HL-60 (cell line): ENCODE measurements at regions not wholly inside any gene's neighbourhood (a gene's known extent, or its start where the extent isn't known, plus 50 kb on each side); places are given as distances from the start of the nearest gene placed in this dataset.

Experiments
- GABPA ChIP-seq: IDR thresholded peaks from 2 replicates; pipeline ENCODE4 v1.6.1; 2012; ENCODE audit warnings: low read depth
- POLR2AphosphoS5 ChIP-seq: IDR thresholded peaks from 2 replicates; pipeline ENCODE4 v1.6.1; 2012; ENCODE audit warnings: low read depth
- TF ChIP-seq, protein P1 (sequence below): IDR thresholded peaks from one replicate; pipeline ENCODE4 v1.5.1; 2011; ENCODE audit warnings: low read length, control low read depth, inconsistent platforms; ENCODE audit not compliant: insufficient read depth
- TF ChIP-seq, protein P2 (sequence below): IDR thresholded peaks from 2 replicates; pipeline ENCODE4 v1.6.1; 2012; ENCODE audit warnings: low read depth; ENCODE audit not compliant: insufficient replicate concordance

DNA sequence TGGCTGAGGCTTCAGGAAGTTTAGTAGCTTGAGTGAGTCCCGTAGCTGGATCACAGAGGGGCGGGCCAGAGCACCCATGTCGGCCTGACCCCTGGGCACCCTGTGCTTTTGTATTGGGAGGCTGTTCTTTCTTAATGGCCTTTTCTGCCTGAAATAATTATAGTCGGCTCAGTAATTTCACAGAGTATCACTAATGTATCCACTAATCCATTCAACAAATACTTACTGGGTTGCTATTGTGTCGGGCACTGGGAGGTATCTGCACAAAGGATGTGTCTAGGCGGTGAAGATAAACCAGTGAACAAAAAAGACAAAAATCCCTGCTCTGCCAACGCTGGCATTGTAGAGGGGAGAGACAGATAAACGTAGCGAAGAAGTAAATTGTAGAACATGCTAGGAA is 318.6 kb downstream of the FOXL1 start:
- TF ChIP-seq, protein P1, sequence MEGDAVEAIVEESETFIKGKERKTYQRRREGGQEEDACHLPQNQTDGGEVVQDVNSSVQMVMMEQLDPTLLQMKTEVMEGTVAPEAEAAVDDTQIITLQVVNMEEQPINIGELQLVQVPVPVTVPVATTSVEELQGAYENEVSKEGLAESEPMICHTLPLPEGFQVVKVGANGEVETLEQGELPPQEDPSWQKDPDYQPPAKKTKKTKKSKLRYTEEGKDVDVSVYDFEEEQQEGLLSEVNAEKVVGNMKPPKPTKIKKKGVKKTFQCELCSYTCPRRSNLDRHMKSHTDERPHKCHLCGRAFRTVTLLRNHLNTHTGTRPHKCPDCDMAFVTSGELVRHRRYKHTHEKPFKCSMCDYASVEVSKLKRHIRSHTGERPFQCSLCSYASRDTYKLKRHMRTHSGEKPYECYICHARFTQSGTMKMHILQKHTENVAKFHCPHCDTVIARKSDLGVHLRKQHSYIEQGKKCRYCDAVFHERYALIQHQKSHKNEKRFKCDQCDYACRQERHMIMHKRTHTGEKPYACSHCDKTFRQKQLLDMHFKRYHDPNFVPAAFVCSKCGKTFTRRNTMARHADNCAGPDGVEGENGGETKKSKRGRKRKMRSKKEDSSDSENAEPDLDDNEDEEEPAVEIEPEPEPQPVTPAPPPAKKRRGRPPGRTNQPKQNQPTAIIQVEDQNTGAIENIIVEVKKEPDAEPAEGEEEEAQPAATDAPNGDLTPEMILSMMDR = no peak
- TF ChIP-seq POLR2AphosphoS5 (no peak), GABPA (no peak)
- TF ChIP-seq, protein P2, sequence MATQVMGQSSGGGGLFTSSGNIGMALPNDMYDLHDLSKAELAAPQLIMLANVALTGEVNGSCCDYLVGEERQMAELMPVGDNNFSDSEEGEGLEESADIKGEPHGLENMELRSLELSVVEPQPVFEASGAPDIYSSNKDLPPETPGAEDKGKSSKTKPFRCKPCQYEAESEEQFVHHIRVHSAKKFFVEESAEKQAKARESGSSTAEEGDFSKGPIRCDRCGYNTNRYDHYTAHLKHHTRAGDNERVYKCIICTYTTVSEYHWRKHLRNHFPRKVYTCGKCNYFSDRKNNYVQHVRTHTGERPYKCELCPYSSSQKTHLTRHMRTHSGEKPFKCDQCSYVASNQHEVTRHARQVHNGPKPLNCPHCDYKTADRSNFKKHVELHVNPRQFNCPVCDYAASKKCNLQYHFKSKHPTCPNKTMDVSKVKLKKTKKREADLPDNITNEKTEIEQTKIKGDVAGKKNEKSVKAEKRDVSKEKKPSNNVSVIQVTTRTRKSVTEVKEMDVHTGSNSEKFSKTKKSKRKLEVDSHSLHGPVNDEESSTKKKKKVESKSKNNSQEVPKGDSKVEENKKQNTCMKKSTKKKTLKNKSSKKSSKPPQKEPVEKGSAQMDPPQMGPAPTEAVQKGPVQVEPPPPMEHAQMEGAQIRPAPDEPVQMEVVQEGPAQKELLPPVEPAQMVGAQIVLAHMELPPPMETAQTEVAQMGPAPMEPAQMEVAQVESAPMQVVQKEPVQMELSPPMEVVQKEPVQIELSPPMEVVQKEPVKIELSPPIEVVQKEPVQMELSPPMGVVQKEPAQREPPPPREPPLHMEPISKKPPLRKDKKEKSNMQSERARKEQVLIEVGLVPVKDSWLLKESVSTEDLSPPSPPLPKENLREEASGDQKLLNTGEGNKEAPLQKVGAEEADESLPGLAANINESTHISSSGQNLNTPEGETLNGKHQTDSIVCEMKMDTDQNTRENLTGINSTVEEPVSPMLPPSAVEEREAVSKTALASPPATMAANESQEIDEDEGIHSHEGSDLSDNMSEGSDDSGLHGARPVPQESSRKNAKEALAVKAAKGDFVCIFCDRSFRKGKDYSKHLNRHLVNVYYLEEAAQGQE = no peak
